Neutrophil (primary cell): ENCODE measurements at regions not wholly inside any gene's neighbourhood (a gene's known extent, or its start where the extent isn't known, plus 50 kb on each side); places are given as distances from the start of the nearest gene placed in this dataset.

ENCODE experiments used
- H3K27ac ChIP-seq: fragments of 200-600 bp; sonication (generic); 2 replicates; pipeline ENCODE4 v1.5.1; 2016; ENCODE audit warnings: mild to moderate bottlenecking, moderate library complexity
- H3K27me3 ChIP-seq: fragments of 200-600 bp; sonication (generic); 2 replicates; pipeline ENCODE4 v1.6.0; 2016; ENCODE audit warnings: mild to moderate bottlenecking
- H3K36me3 ChIP-seq: fragments of 200-600 bp; sonication (generic); 2 replicates; pipeline ENCODE4 v1.5.1; 2017
- H3K4me1 ChIP-seq, 2 experiments: fragments of 200-600 bp in 1 of 2; sonication (generic) in 1 of 2; 1 replicate in 1 of 2; 2 replicates in 1 of 2; pipeline versions ENCODE4 v1.5.1 to v1.6.1; 2013 to 2016; ENCODE audit warnings: low read depth in 1 of 2, low read length in 1 of 2, mild to moderate bottlenecking in 1 of 2, moderate library complexity in 1 of 2; ENCODE audit not compliant: control insufficient read depth in 1 of 2, insufficient read depth in 1 of 2
- H3K4me3 ChIP-seq, 2 experiments: fragments of 200-600 bp in 1 of 2; sonication (generic) in 1 of 2; 1 replicate in 1 of 2; 2 replicates in 1 of 2; pipeline ENCODE4 v1.5.1; 2013 to 2016; ENCODE audit warnings: low read depth in 1 of 2, low read length in 1 of 2, mild to moderate bottlenecking in 1 of 2, moderate library complexity in 1 of 2
- H3K9me3 ChIP-seq: fragments of 200-600 bp; sonication (generic); 2 replicates; pipeline ENCODE4 v1.5.1; 2016
- CTCF ChIP-seq: fragments of 200-600 bp; sonication (generic); IDR thresholded peaks from 2 replicates; pipeline ENCODE4 v1.5.1; 2016; ENCODE audit warnings: antibody characterized with exemption

DNA sequence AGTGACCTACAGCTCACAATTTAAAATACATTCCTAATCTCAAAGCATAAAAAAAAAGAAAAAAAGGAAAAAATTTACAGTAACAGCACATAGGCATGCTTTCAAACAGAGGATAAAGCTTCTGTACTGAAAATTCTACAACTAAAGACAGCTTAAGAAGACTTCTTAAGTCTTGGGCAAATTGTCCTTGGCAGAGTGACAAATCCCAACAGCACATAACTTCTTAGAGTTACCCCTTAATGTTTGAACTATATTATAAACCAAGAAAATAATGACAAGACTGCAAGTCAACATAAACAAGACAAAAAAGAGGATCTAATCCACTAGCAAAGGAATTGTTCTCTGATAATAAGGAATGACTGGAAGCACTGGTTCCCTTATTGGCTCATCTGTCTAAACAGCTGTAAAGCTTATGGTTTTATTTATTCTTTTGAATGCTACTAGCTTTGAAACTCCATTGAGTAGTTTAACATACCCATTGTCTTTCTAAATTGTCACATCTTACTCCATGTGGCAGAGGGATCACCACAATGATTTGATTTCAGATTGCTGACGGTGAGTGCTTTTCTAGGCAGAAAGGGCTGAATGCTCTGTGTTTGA lies 1576.8 kb upstream of the GOT2 start:
- H3K4me3 ChIP-seq = no peak overlapping the region
- no peak overlapping the region for H3K27ac ChIP-seq
- H3K9me3 ChIP-seq = no peaks in the 10 kb centered on the region
- H3K4me1 ChIP-seq = no peaks in the 10 kb centered on the region
- H3K27me3 ChIP-seq = no peaks in the 10 kb centered on the region
- H3K36me3 ChIP-seq = no peaks in the 10 kb centered on the region
- no peak for TF ChIP-seq CTCF

GRCh38 chr16:60304720-60305119 lies 1570.6 kb upstream of the GOT2 start:
- Histone ChIP-seq H3K27me3 (no peaks in the 10 kb centered on the region), H3K36me3 (no peaks in the 10 kb centered on the region), H3K4me3 (no peak overlapping the region), H3K9me3 (no peaks in the 10 kb centered on the region), H3K4me1 (no peaks in the 10 kb centered on the region), H3K27ac (no peak overlapping the region)
- no peak for TF ChIP-seq CTCF

- no peaks in the 10 kb centered on the region for H3K9me3 ChIP-seq
- H3K36me3 ChIP-seq = no peaks in the 10 kb centered on the region
- TF ChIP-seq CTCF = no peak
- H3K4me3 ChIP-seq = no peak overlapping the region
- no peak overlapping the region for H3K27ac ChIP-seq
- no peaks in the 10 kb centered on the region for H3K4me1 ChIP-seq
- H3K27me3 ChIP-seq = no peaks in the 10 kb centered on the region
Observed at GRCh38 chr16:60304066-60304465, 1570.0 kb upstream of the GOT2 start.

- H3K4me3 ChIP-seq = no peak overlapping the region
- H3K36me3 ChIP-seq = no peaks in the 10 kb centered on the region
- H3K27me3 ChIP-seq = no peaks in the 10 kb centered on the region
- no peak for TF ChIP-seq CTCF
- no peak overlapping the region for H3K27ac ChIP-seq
- H3K9me3 ChIP-seq = no peaks in the 10 kb centered on the region
- no peaks in the 10 kb centered on the region for H3K4me1 ChIP-seq
Observed at GRCh38 chr16:60302676-60303075, 1568.6 kb upstream of the GOT2 start.

DNA sequence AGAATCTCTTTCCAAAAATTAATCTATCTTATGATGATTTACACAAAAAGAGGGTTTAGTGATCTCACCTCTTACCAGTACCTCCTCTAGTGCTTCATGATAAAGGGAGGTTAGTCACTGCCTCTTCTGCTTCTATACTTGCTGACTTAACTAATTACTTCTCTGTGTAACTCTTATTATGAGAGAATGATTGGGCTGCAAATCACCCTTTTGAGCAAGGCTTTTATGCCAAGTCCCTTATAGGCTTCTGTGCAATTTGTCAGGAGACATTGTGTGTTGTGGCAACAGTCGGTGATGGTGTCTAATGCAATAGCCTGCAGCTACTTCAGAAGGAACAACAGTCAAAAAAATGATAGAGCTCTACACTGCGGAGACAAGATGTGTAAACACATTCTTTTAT lies 1568.1 kb upstream of the GOT2 start:
- Histone ChIP-seq H3K36me3 (no peaks in the 10 kb centered on the region), H3K27ac (no peak overlapping the region), H3K4me3 (no peak overlapping the region), H3K9me3 (no peaks in the 10 kb centered on the region), H3K4me1 (no peaks in the 10 kb centered on the region), H3K27me3 (no peaks in the 10 kb centered on the region)
- TF ChIP-seq CTCF = no peak
